Inferior parietal cortex (tissue), 1 donor: ENCODE measurements at regions not wholly inside any gene's neighbourhood (a gene's known extent, or its start where the extent isn't known, plus 50 kb on each side); places are given as distances from the start of the nearest gene placed in this dataset.

ENCODE experiments used
- DNase-seq: peaks from one replicate; pipeline ENCODE4 v3.0.0-alpha.2; 2016; ENCODE audit errors: extremely low spot score

- DNase-seq, result no peak
Measured at GRCh38 chr7:28361551-28361950, 50.8 kb upstream of the CREB5 start.

GRCh38 chr7:28362182-28362581 is 50.1 kb upstream of the CREB5 start:
- no peak for DNase-seq
